T-helper 17 cell (primary cell): ENCODE measurements at regions not wholly inside any gene's neighbourhood (a gene's known extent, or its start where the extent isn't known, plus 50 kb on each side); places are given as distances from the start of the nearest gene placed in this dataset.

Experiments
- ATAC-seq: fragments of 150-1000 bp; cut with Tn5 transposase; 2 replicates; pipeline ENCODE4 v1.10.0; 2021; ENCODE audit warnings: mild to moderate bottlenecking, moderate library complexity
- DNase-seq, 3 donors: peaks; one replicate each; pipeline versions ENCODE4 v3.0.0 to v3.0.0-alpha.2; 2020 to 2021
- H3K9me3 ChIP-seq: one replicate; pipeline ENCODE4 v1.7.0; 2013; ENCODE audit warnings: low read length, mild to moderate bottlenecking; ENCODE audit not compliant: control insufficient read depth, poor library complexity, severe bottlenecking
- H3K27ac Mint-ChIP-seq: one replicate; pipeline ENCODE4 v1.8.0; 2022; ENCODE audit warnings: mild to moderate bottlenecking, moderate library complexity, mixed read lengths
- H3K27me3 Mint-ChIP-seq: one replicate; pipeline ENCODE4 v1.8.0; 2022; ENCODE audit warnings: mixed read lengths
- H3K36me3 Mint-ChIP-seq: one replicate; pipeline ENCODE4 v1.8.0; 2022; ENCODE audit warnings: low read depth, mixed read lengths
- H3K4me1 Mint-ChIP-seq: one replicate; pipeline ENCODE4 v1.8.0; 2022; ENCODE audit warnings: mild to moderate bottlenecking, mixed read lengths
- H3K4me3 Mint-ChIP-seq: one replicate; pipeline ENCODE4 v1.8.0; 2022; ENCODE audit warnings: mild to moderate bottlenecking, moderate library complexity, mixed read lengths

DNA sequence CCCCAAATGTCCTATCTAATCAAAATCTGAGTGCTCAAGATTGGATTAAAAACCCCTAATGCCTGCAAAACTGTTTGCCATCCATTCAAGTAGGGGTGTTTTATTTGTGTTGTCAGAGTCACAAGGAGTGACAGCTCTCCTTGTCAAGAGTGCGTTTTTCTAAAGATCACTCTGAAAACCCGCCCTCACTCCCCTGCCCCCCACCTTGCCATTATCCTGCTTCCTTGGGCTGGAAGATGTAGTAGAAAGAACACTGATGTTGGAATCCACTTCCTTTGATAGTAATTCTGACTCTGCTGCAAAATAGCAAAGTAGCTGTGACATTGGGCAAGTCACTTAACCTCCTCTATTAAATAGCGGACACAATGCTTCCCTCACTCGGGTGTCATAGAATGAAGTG is 155.6 kb downstream of the TSN start:
- no peak for DNase-seq
- H3K9me3 ChIP-seq: no peaks in the 10 kb centered on the region
- no peak for ATAC-seq
- Mint-ChIP-seq H3K27ac (no peak overlapping the region), H3K27me3 (peaks cover 17% of the 10 kb centered on the region), H3K4me1 (no peaks in the 10 kb centered on the region), H3K4me3 (no peak overlapping the region), H3K36me3 (no peaks in the 10 kb centered on the region)

DNA sequence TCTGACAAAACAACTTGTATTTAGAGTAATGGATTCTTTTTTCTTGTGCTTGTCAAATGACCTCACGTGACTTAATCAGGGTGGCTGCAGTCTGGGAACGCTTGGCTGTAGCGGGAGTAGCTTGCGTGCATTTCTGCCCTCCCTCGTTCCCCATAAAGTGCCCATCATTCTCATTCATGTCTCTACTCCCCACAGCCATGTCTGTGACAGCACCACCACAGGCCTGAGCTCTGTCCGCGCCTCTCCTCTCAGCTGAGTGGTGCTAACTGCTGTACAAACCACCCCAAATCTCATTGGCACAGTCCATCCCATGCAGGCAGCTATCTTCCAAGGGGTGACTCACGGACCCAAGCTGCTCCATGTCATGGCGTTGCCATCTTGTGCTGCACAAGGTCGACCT is 161.7 kb downstream of the TSN start:
- Mint-ChIP-seq H3K36me3 (no peaks in the 10 kb centered on the region), H3K27me3 (peaks cover 18% of the 10 kb centered on the region), H3K27ac (no peak overlapping the region), H3K4me1 (peaks cover 3% of the 10 kb centered on the region), H3K4me3 (no peak overlapping the region)
- ATAC-seq (no peak), DNase-seq (no peak)
- H3K9me3 ChIP-seq: no peaks in the 10 kb centered on the region

DNA sequence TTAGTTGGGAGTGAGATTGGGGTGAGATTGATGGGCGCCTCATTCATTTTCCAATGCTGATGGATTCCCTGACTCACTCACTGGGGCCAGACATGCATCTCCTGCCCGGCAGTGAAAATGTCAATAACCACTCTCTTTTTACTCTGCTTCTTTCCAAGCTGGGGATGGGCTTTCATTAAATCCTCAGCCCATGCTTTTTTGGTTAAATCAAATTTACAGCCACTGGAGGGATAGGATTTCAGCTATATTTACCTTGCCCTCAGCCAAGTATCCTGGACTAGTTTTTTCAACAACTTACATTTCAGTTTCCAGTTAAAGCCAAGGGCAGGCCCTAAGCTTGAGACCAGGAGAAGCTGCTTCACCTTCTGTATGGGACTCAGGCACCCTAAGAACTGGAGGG is 162.8 kb downstream of the TSN start:
- ATAC-seq (no peak), DNase-seq (no peak)
- Mint-ChIP-seq H3K4me1 (peaks cover 3% of the 10 kb centered on the region), H3K4me3 (no peak overlapping the region), H3K27ac (no peak overlapping the region), H3K27me3 (peaks cover 18% of the 10 kb centered on the region), H3K36me3 (no peaks in the 10 kb centered on the region)
- H3K9me3 ChIP-seq: no peaks in the 10 kb centered on the region

DNA sequence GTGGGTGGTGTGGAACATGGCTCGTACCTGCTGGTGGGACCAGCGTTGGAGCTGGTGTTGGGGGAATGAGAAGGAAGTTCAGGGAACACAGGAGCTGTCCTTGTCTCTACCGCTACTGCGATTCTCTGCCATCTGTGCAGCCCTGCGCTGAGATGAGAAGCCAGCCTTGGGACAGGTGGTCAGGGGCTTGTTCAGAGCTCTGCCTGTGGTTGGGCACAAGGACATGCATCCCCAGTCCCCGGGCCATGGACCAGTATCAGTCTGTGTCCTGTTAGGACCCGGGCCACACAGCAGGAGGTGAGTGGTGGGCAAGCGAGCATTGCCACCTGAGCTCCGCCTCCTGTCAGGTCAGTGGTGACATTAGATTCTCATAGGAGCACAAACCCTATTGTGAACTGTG is 164.4 kb downstream of the TSN start:
- no peaks in the 10 kb centered on the region for H3K9me3 ChIP-seq
- Mint-ChIP-seq H3K27ac (no peak overlapping the region), H3K4me1 (peaks cover 3% of the 10 kb centered on the region), H3K27me3 (peaks cover 18% of the 10 kb centered on the region), H3K36me3 (no peaks in the 10 kb centered on the region), H3K4me3 (no peak overlapping the region)
- DNase-seq (no peak), ATAC-seq (no peak)

DNA sequence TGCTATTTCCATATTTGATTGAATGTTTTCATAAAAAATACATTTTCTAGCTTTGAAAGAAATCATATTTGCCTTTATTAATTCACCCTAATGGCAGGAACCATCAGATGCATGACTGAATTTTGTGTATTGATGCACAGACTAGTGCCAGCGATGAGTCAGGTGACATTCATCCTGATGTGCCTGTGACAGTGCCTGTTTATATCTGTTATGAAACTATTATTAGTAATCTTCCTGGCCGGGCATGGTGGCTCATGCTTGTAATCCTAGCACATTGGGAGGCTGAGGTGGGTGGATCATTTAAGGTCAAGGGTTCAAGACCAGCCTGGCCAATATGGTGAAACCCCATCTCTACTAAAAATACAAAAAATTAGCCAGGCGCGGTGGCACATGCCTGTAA is 170.0 kb downstream of the TSN start:
- Mint-ChIP-seq H3K4me1 (no peaks in the 10 kb centered on the region), H3K4me3 (no peak overlapping the region)

DNA sequence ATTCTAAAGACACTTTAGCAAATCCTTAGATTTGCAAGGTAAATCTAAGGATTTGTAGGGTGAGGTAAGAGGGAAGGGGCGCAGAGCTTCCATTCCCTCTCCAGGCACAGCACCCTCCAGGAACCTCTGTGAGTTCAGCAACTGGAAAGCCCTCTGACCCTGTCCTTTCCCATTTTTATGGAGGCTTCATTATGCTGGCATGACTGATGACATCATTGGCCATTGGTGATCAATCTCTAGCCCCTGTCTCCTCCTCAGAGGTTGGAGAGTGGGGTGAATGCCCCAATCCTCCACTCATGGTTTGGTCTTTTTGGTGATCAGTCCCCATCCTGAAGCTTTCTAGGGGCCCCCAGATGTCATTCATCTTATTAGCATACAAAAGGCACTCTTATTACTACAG is 187.8 kb downstream of the TSN start:
- Mint-ChIP-seq H3K36me3 (no peaks in the 10 kb centered on the region), H3K27ac (no peak overlapping the region), H3K4me3 (no peak overlapping the region), H3K27me3 (peaks cover 16% of the 10 kb centered on the region), H3K4me1 (no peaks in the 10 kb centered on the region)
- no peaks in the 10 kb centered on the region for H3K9me3 ChIP-seq
- DNase-seq (no peak), ATAC-seq (no peak)

More for the DNA sequence above, 170.0 kb downstream of the TSN start:
- H3K27ac Mint-ChIP-seq: no peak overlapping the region
- no peaks in the 10 kb centered on the region for H3K9me3 ChIP-seq
- H3K36me3 Mint-ChIP-seq: no peaks in the 10 kb centered on the region
- DNase-seq (no peak), ATAC-seq (no peak)
- H3K27me3 Mint-ChIP-seq: peaks cover 15% of the 10 kb centered on the region

DNA sequence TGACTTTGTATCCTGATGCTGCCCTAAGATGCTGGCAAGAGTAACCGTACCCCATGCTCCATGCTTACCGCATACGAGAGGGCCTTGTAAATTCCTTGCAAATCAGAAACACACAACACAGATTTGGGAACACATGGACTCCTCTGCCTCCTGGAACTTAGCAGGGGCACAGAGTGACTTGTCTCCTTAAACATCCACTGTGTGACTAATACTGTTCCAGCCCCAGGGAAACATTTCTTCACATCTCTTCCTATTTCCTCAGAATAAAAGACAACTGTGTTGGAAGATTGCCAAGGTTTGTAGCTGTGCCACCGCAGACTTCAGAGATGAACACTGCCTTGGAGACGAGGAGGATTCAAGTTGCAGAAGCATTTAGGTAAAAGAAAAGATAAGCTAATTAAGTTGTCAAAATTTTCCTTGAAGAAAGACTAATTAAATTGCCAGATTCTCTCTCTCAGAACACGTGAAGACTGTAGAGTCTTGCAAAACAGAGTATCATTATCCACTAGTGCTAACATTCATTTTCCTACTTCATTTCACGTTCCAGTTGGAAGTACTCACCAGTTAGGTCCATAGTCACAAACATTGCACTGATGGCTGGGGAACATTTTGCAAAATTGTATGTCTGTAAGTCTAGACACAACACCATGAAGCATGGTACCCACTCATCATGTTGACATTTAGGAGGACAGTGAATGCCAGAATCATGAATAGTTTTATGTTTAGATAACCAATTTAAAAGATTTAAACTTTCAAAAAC is 188.8 kb downstream of the TSN start:
- H3K4me1 Mint-ChIP-seq: peaks cover 2% of the 10 kb centered on the region
- H3K27ac Mint-ChIP-seq: no peak overlapping the region
- H3K36me3 Mint-ChIP-seq: peaks cover 1% of the 10 kb centered on the region
- H3K4me3 Mint-ChIP-seq: no peak overlapping the region
- no peaks in the 10 kb centered on the region for H3K9me3 ChIP-seq
- DNase-seq (no peak), ATAC-seq (no peak)
- H3K27me3 Mint-ChIP-seq: peaks cover 24% of the 10 kb centered on the region

DNA sequence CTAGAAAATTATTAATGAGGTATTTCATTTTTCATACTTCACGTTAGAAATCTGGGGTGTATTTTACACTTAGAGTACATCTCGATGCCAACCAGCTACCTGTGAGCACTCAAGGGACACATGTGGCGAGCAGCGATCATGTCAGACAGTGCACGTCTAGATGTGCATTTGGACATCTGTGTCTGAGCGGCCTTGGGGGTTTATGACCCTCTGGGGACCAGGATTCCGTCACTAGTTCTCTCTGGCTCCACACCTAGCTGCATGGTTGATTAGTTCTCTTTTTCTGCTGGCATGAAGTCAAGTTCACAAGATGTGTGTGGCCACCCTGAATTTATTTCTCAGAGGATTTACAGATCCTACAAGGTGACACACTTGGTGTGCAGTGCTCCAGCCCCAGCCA is 192.2 kb downstream of the TSN start:
- Mint-ChIP-seq H3K27me3 (peaks cover 44% of the 10 kb centered on the region), H3K4me1 (peaks cover 3% of the 10 kb centered on the region), H3K4me3 (no peak overlapping the region), H3K27ac (no peak overlapping the region), H3K36me3 (peaks cover 2% of the 10 kb centered on the region)
- DNase-seq: no peak
- ATAC-seq: no peak
- H3K9me3 ChIP-seq: no peaks in the 10 kb centered on the region

DNA sequence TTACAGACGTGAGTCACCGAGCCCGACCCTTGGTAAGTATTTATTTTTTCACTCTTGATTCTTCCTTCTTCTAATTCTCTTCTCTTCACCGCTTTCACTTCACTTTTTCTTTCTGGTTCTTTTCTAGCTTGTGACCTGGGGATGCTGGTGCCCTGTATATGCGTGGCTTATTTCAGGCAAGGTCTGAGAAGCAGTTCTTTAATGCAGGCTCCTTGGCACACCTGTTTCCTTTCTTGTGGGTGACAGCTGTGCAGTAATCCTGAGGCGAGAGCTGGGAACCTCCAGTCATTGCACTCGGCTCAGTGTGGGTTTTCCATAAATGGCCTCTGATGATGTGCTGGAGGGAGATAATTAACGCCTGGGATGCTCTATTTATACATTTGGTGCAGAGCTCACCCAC is 193.8 kb downstream of the TSN start:
- peaks cover 2% of the 10 kb centered on the region for H3K36me3 Mint-ChIP-seq
- no peak overlapping the region for H3K27ac Mint-ChIP-seq
- no peaks in the 10 kb centered on the region for H3K9me3 ChIP-seq
- H3K27me3 Mint-ChIP-seq: peaks cover 51% of the 10 kb centered on the region
- H3K4me3 Mint-ChIP-seq: no peak overlapping the region
- ATAC-seq (no peak), DNase-seq (no peak)
- H3K4me1 Mint-ChIP-seq: peaks cover 3% of the 10 kb centered on the region

DNA sequence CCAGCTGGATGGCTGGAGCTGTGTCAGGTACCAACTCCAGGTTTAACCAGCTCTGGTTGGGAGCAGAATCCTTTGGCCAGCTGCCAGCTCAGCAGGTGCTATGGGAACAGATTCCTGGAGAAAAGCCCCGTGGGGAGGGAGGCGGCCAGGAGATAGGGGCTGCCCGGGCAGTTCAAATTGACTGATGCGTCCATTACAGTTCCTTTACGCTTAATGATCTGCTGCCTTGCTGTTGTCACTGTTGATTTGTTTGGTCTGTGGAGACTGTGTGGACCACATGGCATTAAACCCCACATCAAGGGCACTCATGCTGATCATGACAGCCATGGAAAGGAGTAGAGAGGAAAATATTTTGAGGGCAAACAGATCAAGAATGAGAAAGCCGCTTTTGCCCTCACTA is 200.0 kb downstream of the TSN start:
- Mint-ChIP-seq H3K27me3 (peaks cover 60% of the 10 kb centered on the region), H3K4me3 (no peak overlapping the region), H3K36me3 (no peaks in the 10 kb centered on the region), H3K4me1 (no peaks in the 10 kb centered on the region), H3K27ac (no peak overlapping the region)
- no peaks in the 10 kb centered on the region for H3K9me3 ChIP-seq
- DNase-seq (no peak), ATAC-seq (no peak)

DNA sequence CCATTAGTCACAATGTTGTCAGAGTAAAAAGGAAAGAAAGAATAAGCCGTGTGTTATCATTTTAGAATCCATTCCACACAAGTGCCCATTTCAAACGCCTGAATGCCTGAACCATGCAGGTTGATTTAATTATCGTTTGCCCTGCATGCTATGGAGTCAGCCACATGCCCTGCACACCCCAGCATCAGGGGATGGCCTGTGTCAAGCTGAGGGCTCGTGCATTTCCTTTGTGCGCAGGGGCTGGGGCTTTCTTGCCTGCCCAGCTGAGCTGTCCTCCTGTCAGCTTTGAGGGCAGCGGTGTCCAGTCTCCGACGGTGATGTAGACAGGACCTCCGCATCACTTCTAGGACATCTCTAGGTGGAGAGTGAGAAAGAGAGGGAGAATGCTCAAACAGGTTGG is 200.4 kb downstream of the TSN start:
- Mint-ChIP-seq H3K4me3 (no peak overlapping the region), H3K36me3 (no peaks in the 10 kb centered on the region), H3K4me1 (no peaks in the 10 kb centered on the region), H3K27ac (no peak overlapping the region), H3K27me3 (peaks cover 58% of the 10 kb centered on the region)
- DNase-seq (no peak), ATAC-seq (no peak)
- H3K9me3 ChIP-seq: no peaks in the 10 kb centered on the region

DNA sequence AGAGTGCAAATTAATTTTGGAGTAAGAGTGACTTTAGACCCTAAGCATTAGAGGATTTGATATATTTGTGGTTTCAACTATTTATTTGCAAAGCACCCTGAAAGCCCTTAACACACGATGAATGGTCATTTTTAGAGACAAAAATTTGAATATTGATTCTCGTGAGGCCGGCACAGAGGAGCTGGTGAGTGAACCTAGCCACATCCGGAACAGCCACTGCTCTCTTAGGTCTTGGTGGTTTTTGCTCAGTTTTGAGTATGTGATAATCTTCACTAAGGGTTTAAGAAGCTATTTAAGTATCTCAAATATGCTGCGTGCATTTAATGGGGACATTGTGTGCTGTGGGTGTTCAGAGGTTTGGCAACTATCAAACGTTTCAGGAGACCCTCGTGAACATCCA is 204.8 kb downstream of the TSN start:
- no peaks in the 10 kb centered on the region for H3K36me3 Mint-ChIP-seq
- no peak overlapping the region for H3K27ac Mint-ChIP-seq
- no peak for ATAC-seq
- H3K9me3 ChIP-seq: no peaks in the 10 kb centered on the region
- H3K4me3 Mint-ChIP-seq: no peak overlapping the region
- H3K27me3 Mint-ChIP-seq: peaks cover 53% of the 10 kb centered on the region
- H3K4me1 Mint-ChIP-seq: peaks cover 2% of the 10 kb centered on the region
- no peak for DNase-seq

DNA sequence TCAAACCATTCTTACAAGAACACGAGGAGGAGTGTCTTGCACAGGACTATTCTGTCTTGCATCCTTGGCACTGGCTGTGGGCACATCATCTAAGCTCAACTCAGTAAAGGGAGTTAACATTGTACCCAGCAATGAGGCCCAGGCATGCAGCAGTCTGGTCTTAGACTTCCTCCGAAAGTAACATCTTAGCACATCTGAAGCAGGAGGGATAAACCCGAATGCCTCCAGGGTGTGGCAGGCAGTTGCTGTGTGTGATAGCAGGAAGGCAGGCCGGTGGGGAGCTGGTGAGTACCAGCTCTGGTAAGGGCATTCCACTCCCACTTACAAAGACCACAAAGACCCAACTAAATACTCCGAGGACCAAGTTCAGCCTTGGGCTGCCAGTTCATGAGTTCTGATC is 206.3 kb downstream of the TSN start:
- no peak overlapping the region for H3K27ac Mint-ChIP-seq
- ATAC-seq (no peak), DNase-seq (no peak)
- H3K4me3 Mint-ChIP-seq: no peak overlapping the region
- peaks cover 2% of the 10 kb centered on the region for H3K4me1 Mint-ChIP-seq
- peaks cover 46% of the 10 kb centered on the region for H3K27me3 Mint-ChIP-seq
- no peaks in the 10 kb centered on the region for H3K9me3 ChIP-seq
- no peaks in the 10 kb centered on the region for H3K36me3 Mint-ChIP-seq

DNA sequence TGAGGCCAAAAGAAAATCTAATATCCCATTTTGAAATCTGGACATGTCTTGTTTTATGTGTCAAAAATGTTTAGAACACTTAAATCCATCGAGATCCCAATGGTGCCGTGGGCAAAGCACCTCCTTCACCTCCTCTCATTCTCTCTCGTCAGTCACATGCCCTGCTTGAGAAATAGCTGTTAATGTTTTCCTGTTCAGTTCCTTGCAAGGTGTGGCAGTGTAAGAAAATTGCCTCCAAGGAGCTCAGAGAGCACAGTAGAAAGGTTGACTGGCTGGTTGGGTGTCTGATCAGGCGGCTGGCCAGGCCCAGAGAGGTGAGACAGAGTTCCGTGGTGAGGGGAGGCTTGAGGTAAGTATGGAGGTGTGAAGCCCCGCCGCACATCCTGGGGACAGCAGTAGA is 210.2 kb downstream of the TSN start:
- no peak for ATAC-seq
- no peak overlapping the region for H3K4me3 Mint-ChIP-seq
- H3K27ac Mint-ChIP-seq: no peak overlapping the region
- peaks cover 54% of the 10 kb centered on the region for H3K27me3 Mint-ChIP-seq
- no peaks in the 10 kb centered on the region for H3K9me3 ChIP-seq
- peaks cover 5% of the 10 kb centered on the region for H3K4me1 Mint-ChIP-seq
- H3K36me3 Mint-ChIP-seq: no peaks in the 10 kb centered on the region
- DNase-seq: no peak
